Activated CD4-positive, alpha-beta T cell treated with anti-CD3 and anti-CD28 coated beads, Interleukin-2, amount 10 ng/mL, durations not matched to agents 7 days and 5 days (primary cell): ENCODE measurements at regions not wholly inside any gene's neighbourhood (a gene's known extent, or its start where the extent isn't known, plus 50 kb on each side); places are given as distances from the start of the nearest gene placed in this dataset.

Experiments used
- CTCF ChIA-PET: fragments of 350-600 bp; sonication (Branson Sonifier 250); formaldehyde crosslinking; loops from one replicate; lab custom pipeline; 2021; ENCODE audit warnings: antibody characterized with exemption; lab: Charles Lee
- POLR2A ChIA-PET: fragments of 350-600 bp; sonication (Branson Sonifier 250); formaldehyde crosslinking; loops from one replicate; lab custom pipeline; 2021; ENCODE audit warnings: antibody characterized with exemption; lab: Charles Lee
- DNase-seq: peaks from one replicate; pipeline ENCODE4 v3.0.0-alpha.2; 2020
- H3K27ac Mint-ChIP-seq: one replicate; pipeline ENCODE4 v1.8.0; 2021; ENCODE audit warnings: mild to moderate bottlenecking, moderate library complexity, mixed read lengths
- H3K27me3 Mint-ChIP-seq: one replicate; pipeline ENCODE4 v1.8.0; 2021; ENCODE audit warnings: mixed read lengths
- H3K36me3 Mint-ChIP-seq: one replicate; pipeline ENCODE4 v1.8.0; 2021; ENCODE audit warnings: low read depth, mixed read lengths
- H3K4me1 Mint-ChIP-seq: one replicate; pipeline ENCODE4 v1.8.0; 2021; ENCODE audit warnings: mixed read lengths
- H3K4me3 Mint-ChIP-seq: one replicate; pipeline ENCODE4 v1.8.0; 2021; ENCODE audit warnings: mild to moderate bottlenecking, moderate library complexity, mixed read lengths
- H3K9me3 Mint-ChIP-seq: one replicate; pipeline ENCODE4 v1.8.0; 2021; ENCODE audit warnings: mixed read lengths

- Mint-ChIP-seq H3K27ac (no peak overlapping the region), H3K9me3 (peaks cover 6% of the 10 kb centered on the region), H3K27me3 (no peaks in the 10 kb centered on the region), H3K4me3 (no peak overlapping the region), H3K36me3 (no peaks in the 10 kb centered on the region), H3K4me1 (no peaks in the 10 kb centered on the region)
- POLR2A ChIA-PET, result no interaction called here
- DNase-seq, result no peak
- CTCF ChIA-PET, result no interaction called here
Measured at GRCh38 chr4:32460972-32461371, 1740.8 kb downstream of the PCDH7 start.

GRCh38 chr4:32462944-32463343 is 1742.8 kb downstream of the PCDH7 start:
- no peak overlapping the region for H3K4me3 Mint-ChIP-seq
- CTCF ChIA-PET, result no interaction called here
- POLR2A ChIA-PET, result no interaction called here

GRCh38 chr4:32470087-32470585 is 1750.0 kb downstream of the PCDH7 start:
- H3K27ac Mint-ChIP-seq, result no peak overlapping the region
- ChIA-PET POLR2A (no interaction called here), CTCF (no interaction called here)
- no peak overlapping the region for H3K4me3 Mint-ChIP-seq
- no peaks in the 10 kb centered on the region for H3K4me1 Mint-ChIP-seq
- no peaks in the 10 kb centered on the region for H3K27me3 Mint-ChIP-seq
- H3K9me3 Mint-ChIP-seq, result peaks cover 3% of the 10 kb centered on the region
- no peak for DNase-seq
- H3K36me3 Mint-ChIP-seq, result no peaks in the 10 kb centered on the region

More at GRCh38 chr4:32462944-32463343, 1742.8 kb downstream of the PCDH7 start:
- no peak for DNase-seq
- no peaks in the 10 kb centered on the region for H3K36me3 Mint-ChIP-seq
- H3K27ac Mint-ChIP-seq, result no peak overlapping the region
- peaks cover 1% of the 10 kb centered on the region for H3K9me3 Mint-ChIP-seq
- no peaks in the 10 kb centered on the region for H3K4me1 Mint-ChIP-seq
- no peaks in the 10 kb centered on the region for H3K27me3 Mint-ChIP-seq

GRCh38 chr4:32472918-32473317 is 1752.7 kb downstream of the PCDH7 start:
- no peaks in the 10 kb centered on the region for H3K36me3 Mint-ChIP-seq
- ChIA-PET POLR2A (no interaction called here), CTCF (no interaction called here)
- H3K9me3 Mint-ChIP-seq, result peaks cover 7% of the 10 kb centered on the region
- no peaks in the 10 kb centered on the region for H3K27me3 Mint-ChIP-seq
- H3K4me1 Mint-ChIP-seq, result no peaks in the 10 kb centered on the region
- no peak for DNase-seq
- no peak overlapping the region for H3K27ac Mint-ChIP-seq
- H3K4me3 Mint-ChIP-seq, result no peak overlapping the region

- Mint-ChIP-seq H3K36me3 (no peaks in the 10 kb centered on the region), H3K4me1 (no peaks in the 10 kb centered on the region)
Measured at GRCh38 chr4:32475710-32476109, 1755.5 kb downstream of the PCDH7 start.

GRCh38 chr4:32477518-32477917 is 1757.3 kb downstream of the PCDH7 start:
- ChIA-PET POLR2A (no interaction called here), CTCF (no interaction called here)
- no peak for DNase-seq
- H3K4me1 Mint-ChIP-seq, result no peaks in the 10 kb centered on the region
- H3K9me3 Mint-ChIP-seq, result peaks cover 7% of the 10 kb centered on the region
- no peak overlapping the region for H3K27ac Mint-ChIP-seq
- no peaks in the 10 kb centered on the region for H3K36me3 Mint-ChIP-seq
- no peak overlapping the region for H3K4me3 Mint-ChIP-seq
- no peaks in the 10 kb centered on the region for H3K27me3 Mint-ChIP-seq

More at GRCh38 chr4:32475710-32476109, 1755.5 kb downstream of the PCDH7 start:
- Mint-ChIP-seq H3K4me3 (no peak overlapping the region), H3K9me3 (peaks cover 7% of the 10 kb centered on the region), H3K27ac (no peak overlapping the region), H3K27me3 (no peaks in the 10 kb centered on the region)
- no peak for DNase-seq
- CTCF ChIA-PET, result no interaction called here
- POLR2A ChIA-PET, result no interaction called here

GRCh38 chr4:32485956-32486355 is 1765.8 kb downstream of the PCDH7 start:
- DNase-seq, result no peak
- no peak overlapping the region for H3K27ac Mint-ChIP-seq
- POLR2A ChIA-PET, result no interaction called here

GRCh38 chr4:32488690-32489089 is 1768.5 kb downstream of the PCDH7 start:
- H3K27ac Mint-ChIP-seq, result no peak overlapping the region
- POLR2A ChIA-PET, result no interaction called here
- H3K4me1 Mint-ChIP-seq, result no peaks in the 10 kb centered on the region
- peaks cover 6% of the 10 kb centered on the region for H3K9me3 Mint-ChIP-seq
- CTCF ChIA-PET, result no interaction called here
- H3K36me3 Mint-ChIP-seq, result no peaks in the 10 kb centered on the region
- H3K27me3 Mint-ChIP-seq, result no peaks in the 10 kb centered on the region
- DNase-seq, result no peak
- no peak overlapping the region for H3K4me3 Mint-ChIP-seq

More at GRCh38 chr4:32485956-32486355, 1765.8 kb downstream of the PCDH7 start:
- Mint-ChIP-seq H3K36me3 (no peaks in the 10 kb centered on the region), H3K9me3 (peaks cover 10% of the 10 kb centered on the region), H3K27me3 (no peaks in the 10 kb centered on the region), H3K4me3 (no peak overlapping the region), H3K4me1 (no peaks in the 10 kb centered on the region)
- CTCF ChIA-PET, result no interaction called here

GRCh38 chr4:32499171-32499570 is 1779.0 kb downstream of the PCDH7 start:
- Mint-ChIP-seq H3K36me3 (no peaks in the 10 kb centered on the region), H3K4me1 (no peaks in the 10 kb centered on the region), H3K9me3 (peaks cover 1% of the 10 kb centered on the region), H3K27me3 (no peaks in the 10 kb centered on the region), H3K27ac (no peak overlapping the region), H3K4me3 (no peak overlapping the region)
- POLR2A ChIA-PET, result no interaction called here
- CTCF ChIA-PET, result no interaction called here
- no peak for DNase-seq

GRCh38 chr4:32503241-32503640 is 1783.1 kb downstream of the PCDH7 start:
- no peak for DNase-seq
- no peak overlapping the region for H3K4me3 Mint-ChIP-seq
- no peaks in the 10 kb centered on the region for H3K27me3 Mint-ChIP-seq
- ChIA-PET CTCF (no interaction called here), POLR2A (no interaction called here)
- peaks cover 13% of the 10 kb centered on the region for H3K9me3 Mint-ChIP-seq
- no peaks in the 10 kb centered on the region for H3K4me1 Mint-ChIP-seq
- H3K36me3 Mint-ChIP-seq, result no peaks in the 10 kb centered on the region
- no peak overlapping the region for H3K27ac Mint-ChIP-seq

- Mint-ChIP-seq H3K4me3 (no peak overlapping the region), H3K4me1 (no peaks in the 10 kb centered on the region), H3K36me3 (no peaks in the 10 kb centered on the region), H3K9me3 (peaks cover 17% of the 10 kb centered on the region), H3K27ac (no peak overlapping the region), H3K27me3 (no peaks in the 10 kb centered on the region)
- POLR2A ChIA-PET, result no interaction called here
- CTCF ChIA-PET, result no interaction called here
- DNase-seq, result no peak
Measured at GRCh38 chr4:32506067-32506466, 1785.9 kb downstream of the PCDH7 start.

- no peaks in the 10 kb centered on the region for H3K4me1 Mint-ChIP-seq
- H3K27me3 Mint-ChIP-seq, result no peaks in the 10 kb centered on the region
- no peaks in the 10 kb centered on the region for H3K36me3 Mint-ChIP-seq
- H3K9me3 Mint-ChIP-seq, result peaks cover 2% of the 10 kb centered on the region
- CTCF ChIA-PET, result no interaction called here
- POLR2A ChIA-PET, result no interaction called here
- no peak overlapping the region for H3K27ac Mint-ChIP-seq
- no peak for DNase-seq
- no peak overlapping the region for H3K4me3 Mint-ChIP-seq
Measured at GRCh38 chr4:32519060-32519459, 1798.9 kb downstream of the PCDH7 start.

- Mint-ChIP-seq H3K27ac (no peak overlapping the region), H3K9me3 (peaks cover 6% of the 10 kb centered on the region), H3K36me3 (no peaks in the 10 kb centered on the region), H3K27me3 (no peaks in the 10 kb centered on the region), H3K4me1 (no peaks in the 10 kb centered on the region), H3K4me3 (no peak overlapping the region)
- no peak for DNase-seq
- ChIA-PET POLR2A (no interaction called here), CTCF (no interaction called here)
Measured at GRCh38 chr4:32525420-32525819, 1805.3 kb downstream of the PCDH7 start.

GRCh38 chr4:32544846-32545245 is 1824.7 kb downstream of the PCDH7 start:
- no peaks in the 10 kb centered on the region for H3K36me3 Mint-ChIP-seq
- H3K4me1 Mint-ChIP-seq, result no peaks in the 10 kb centered on the region
- H3K4me3 Mint-ChIP-seq, result no peak overlapping the region
- no peaks in the 10 kb centered on the region for H3K27me3 Mint-ChIP-seq
- H3K27ac Mint-ChIP-seq, result no peak overlapping the region
- DNase-seq, result no peak
- ChIA-PET POLR2A (no interaction called here), CTCF (no interaction called here)
- H3K9me3 Mint-ChIP-seq, result peaks cover 14% of the 10 kb centered on the region
